GM23338 (cell line): ENCODE measurements at regions not wholly inside any gene's neighbourhood (a gene's known extent, or its start where the extent isn't known, plus 50 kb on each side); places are given as distances from the start of the nearest gene placed in this dataset.

Experiments used
- CREB1 ChIP-seq: fragments of 250-450 bp; sonication (Bioruptor Pico); IDR thresholded peaks from 2 replicates; pipeline ENCODE4 v1.5.0; 2020; ENCODE audit warnings: low read depth, mild to moderate bottlenecking, moderate library complexity
- EZH2phosphoT487 ChIP-seq: fragments of 200-600 bp; sonication (generic); IDR thresholded peaks from one replicate; pipeline ENCODE4 v1.8.1; 2018; ENCODE audit warnings: antibody characterized with exemption; ENCODE audit not compliant: unreplicated experiment
- POLR2AphosphoS5 ChIP-seq: IDR thresholded peaks from 2 replicates; pipeline ENCODE4 v1.6.1; 2016; ENCODE audit warnings: antibody characterized with exemption, low read depth
- TF ChIP-seq, protein P1 (sequence below): IDR thresholded peaks from 2 replicates; pipeline ENCODE4 v1.6.1; 2016; ENCODE audit warnings: antibody characterized with exemption

DNA sequence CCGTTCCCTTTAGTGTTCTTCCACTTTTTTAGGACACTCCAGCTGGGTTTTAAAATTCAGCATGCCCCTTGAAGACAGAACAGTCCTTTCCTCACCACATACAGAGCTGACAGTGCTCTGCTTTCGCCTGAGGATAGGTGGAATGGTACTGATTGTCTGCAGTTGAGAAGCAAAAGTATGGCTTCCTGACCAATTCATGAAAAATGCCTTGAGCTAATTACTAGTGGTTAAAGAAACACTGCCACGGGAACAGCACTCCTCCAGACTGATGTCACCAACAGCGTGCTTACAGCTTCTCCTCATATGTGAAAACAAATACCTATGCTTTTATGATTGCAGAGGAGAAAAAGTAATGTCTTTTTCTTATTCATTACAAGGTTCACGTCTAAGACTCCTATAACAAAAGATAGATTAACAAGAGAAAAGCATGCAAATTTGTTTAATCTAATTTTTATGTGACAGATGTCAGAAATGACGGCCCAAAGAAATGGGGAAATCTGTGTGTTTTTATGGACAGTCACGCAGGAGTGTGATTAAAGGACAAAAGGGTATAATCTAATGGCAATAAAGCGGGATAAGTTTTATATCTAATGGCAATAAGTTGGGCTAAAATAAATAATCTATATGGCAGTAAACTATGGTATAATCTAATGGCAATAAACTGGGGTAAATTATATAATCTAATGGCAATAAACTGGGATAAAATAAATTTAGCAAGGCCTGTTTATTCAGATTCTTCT is 123.4 kb upstream of the ARHGAP42 start:
- TF ChIP-seq EZH2phosphoT487 (no peak), CREB1 (no peak), POLR2AphosphoS5 (no peak)
- TF ChIP-seq, protein P1, sequence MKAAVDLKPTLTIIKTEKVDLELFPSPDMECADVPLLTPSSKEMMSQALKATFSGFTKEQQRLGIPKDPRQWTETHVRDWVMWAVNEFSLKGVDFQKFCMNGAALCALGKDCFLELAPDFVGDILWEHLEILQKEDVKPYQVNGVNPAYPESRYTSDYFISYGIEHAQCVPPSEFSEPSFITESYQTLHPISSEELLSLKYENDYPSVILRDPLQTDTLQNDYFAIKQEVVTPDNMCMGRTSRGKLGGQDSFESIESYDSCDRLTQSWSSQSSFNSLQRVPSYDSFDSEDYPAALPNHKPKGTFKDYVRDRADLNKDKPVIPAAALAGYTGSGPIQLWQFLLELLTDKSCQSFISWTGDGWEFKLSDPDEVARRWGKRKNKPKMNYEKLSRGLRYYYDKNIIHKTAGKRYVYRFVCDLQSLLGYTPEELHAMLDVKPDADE, result no peak
